ENCODE measurements at regions not wholly inside any gene's neighbourhood (a gene's known extent, or its start where the extent isn't known, plus 50 kb on each side); places are given as distances from the start of the nearest gene placed in this dataset.

GRCh38 chr9:96062854-96063253 lies 187.4 kb downstream of the ERCC6L2 start:
- TF ChIP-seq CTCF (IDR thresholded peaks at IDR 0.05 in 8 of 11, conservative IDR thresholded peaks at IDR 0.05 in 3 of 11) = no peak
- TF ChIP-seq POLR2A (IDR thresholded peaks at IDR 0.05) = no peak
- no peak for TF ChIP-seq POLR2AphosphoS5 (IDR thresholded peaks at IDR 0.05)
- WGBS, 5 donors = 91 to 97% (median 94%) methylated on average over 3 of the region's 3 CpGs
- no peak overlapping the region for H3K4me3 ChIP-seq
- DNase-seq = no peak
- H3K9me3 ChIP-seq = no peaks in the 10 kb centered on the region
- H3K27ac ChIP-seq = no peak overlapping the region
- intact Hi-C loops (cut with DNase I; ENCODE audit: low total_unique reads) = no loop called here
- peaks cover 0 to 17% (median 10%) of the 10 kb centered on the region in 6 donors for H3K4me1 ChIP-seq
- no peaks in the 10 kb centered on the region for H3K36me3 ChIP-seq
- H3K27me3 ChIP-seq (replicated peaks in 1 of 7) = peaks cover 0 to 3% (median 0%) of the 10 kb centered on the region in 7 donors

- Histone ChIP-seq H3K36me3 (no peaks in the 10 kb centered on the region), H3K9me3 (no peaks in the 10 kb centered on the region), H3K27me3 (replicated peaks in 1 of 7) (peaks cover 0 to under 1% (median 0%) of the 10 kb centered on the region in 7 donors), H3K4me1 (peaks cover 0 to 17% (median 10%) of the 10 kb centered on the region in 6 donors), H3K27ac (peak overlapping the region in 6 of 8 donors; percentile 19 to 76 (median 66)), H3K4me3 (no peak overlapping the region)
- DNase-seq = no peak
- 35 to 58% (median 44%) methylated on average over 4 of the region's 4 CpGs for WGBS, 5 donors
- intact Hi-C loops (cut with DNase I; ENCODE audit: low total_unique reads) = no loop called here
- TF ChIP-seq POLR2A (IDR thresholded peaks at IDR 0.05) (no peak), CTCF (IDR thresholded peaks at IDR 0.05 in 8 of 11, conservative IDR thresholded peaks at IDR 0.05 in 3 of 11) (no peak), POLR2AphosphoS5 (IDR thresholded peaks at IDR 0.05) (peak in 1 of 3 donors; percentile 34)
Measured at GRCh38 chr9:96062031-96062430, 186.5 kb downstream of the ERCC6L2 start.

- Histone ChIP-seq H3K27ac (peak overlapping the region in 6 of 8 donors; percentile 19 to 76 (median 66)), H3K4me1 (peaks cover 0 to 17% (median 10%) of the 10 kb centered on the region in 6 donors), H3K4me3 (no peak overlapping the region), H3K27me3 (replicated peaks in 1 of 7) (no peaks in the 10 kb centered on the region), H3K9me3 (no peaks in the 10 kb centered on the region), H3K36me3 (no peaks in the 10 kb centered on the region)
- DNase-seq = no peak
- intact Hi-C loops (cut with DNase I; ENCODE audit: low total_unique reads) = no loop called here
- 34 to 51% (median 38%) methylated on average over 10 of the region's 10 CpGs for WGBS, 5 donors
- TF ChIP-seq POLR2AphosphoS5 (IDR thresholded peaks at IDR 0.05) (no peak), CTCF (IDR thresholded peaks at IDR 0.05 in 8 of 11, conservative IDR thresholded peaks at IDR 0.05 in 3 of 11) (peak in 8 of 11 experiments; percentile 23 to 58 (median 40))
Measured at GRCh38 chr9:96061293-96061987, 185.9 kb downstream of the ERCC6L2 start.

GRCh38 chr9:96058218-96058617 lies 182.7 kb downstream of the ERCC6L2 start:
- no peak for TF ChIP-seq POLR2AphosphoS5 (IDR thresholded peaks at IDR 0.05)
- TF ChIP-seq CTCF (IDR thresholded peaks at IDR 0.05 in 8 of 11, conservative IDR thresholded peaks at IDR 0.05 in 3 of 11) = no peak

More at GRCh38 chr9:96058218-96058617, 182.7 kb downstream of the ERCC6L2 start:
- intact Hi-C loops (cut with DNase I; ENCODE audit: low total_unique reads) = no loop called here
- DNase-seq = no peak
- Histone ChIP-seq H3K36me3 (no peaks in the 10 kb centered on the region), H3K27ac (no peak overlapping the region), H3K27me3 (replicated peaks in 1 of 7) (no peaks in the 10 kb centered on the region), H3K4me3 (no peak overlapping the region), H3K4me1 (peaks cover 0 to 17% (median 10%) of the 10 kb centered on the region in 6 donors), H3K9me3 (peaks cover 0 to 5% (median 0%) of the 10 kb centered on the region in 8 donors)
- WGBS, 5 donors = 89 to 99% (median 94%) methylated on average over 2 of the region's 2 CpGs

Data from spleen (tissue), 11 donors.